ENCODE measurements at regions not wholly inside any gene's neighbourhood (a gene's known extent, or its start where the extent isn't known, plus 50 kb on each side); places are given as distances from the start of the nearest gene placed in this dataset.

DNA sequence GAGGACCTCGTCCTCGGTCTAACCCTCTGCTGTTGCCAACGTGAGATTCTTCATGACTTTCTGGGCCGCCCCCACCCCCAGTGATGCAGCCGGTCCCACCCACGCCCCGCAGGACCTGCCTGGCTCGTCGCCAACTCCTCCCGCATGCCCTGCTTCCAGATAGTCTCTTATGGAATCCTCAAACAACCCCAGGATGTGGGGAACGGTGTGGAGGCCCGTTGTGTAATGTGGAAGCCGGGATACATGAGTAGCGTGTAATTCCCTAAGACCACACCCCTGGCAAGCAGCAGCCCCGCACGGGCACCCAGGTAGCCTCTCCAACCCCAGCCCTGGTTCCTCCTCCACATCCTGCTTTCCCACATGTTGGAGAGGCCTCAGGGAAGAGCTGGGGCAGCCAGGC is 275.9 kb downstream of the C16orf95 start:
- TF ChIP-seq NFATC4 (CRISPR knock-in tag; IDR thresholded peaks at IDR 0.05) (no peak), ZNF263 (CRISPR knock-in tag; IDR thresholded peaks at IDR 0.05; ENCODE audit: low read depth) (no peak), CTCF (IDR thresholded peaks at IDR 0.05) (no peak), ZNF281 (CRISPR knock-in tag; IDR thresholded peaks at IDR 0.05) (no peak), FOXJ3 (CRISPR knock-in tag; IDR thresholded peaks at IDR 0.05; ENCODE audit: borderline replicate concordance) (no peak), FOXP1 (CRISPR knock-in tag; IDR thresholded peaks at IDR 0.05; ENCODE audit: borderline replicate concordance) (no peak), CREB1 (CRISPR knock-in tag; IDR thresholded peaks at IDR 0.05) (no peak), TEAD4 (CRISPR knock-in tag; IDR thresholded peaks at IDR 0.05) (no peak), NR2C2 (CRISPR knock-in tag; IDR thresholded peaks at IDR 0.05) (no peak), ELF4 (CRISPR knock-in tag; IDR thresholded peaks at IDR 0.05; ENCODE audit: low read depth) (no peak), E2F1 (CRISPR knock-in tag; IDR thresholded peaks at IDR 0.05) (no peak), FOXK1 (CRISPR knock-in tag; IDR thresholded peaks at IDR 0.05) (no peak), ZNF138 (CRISPR knock-in tag; conservative IDR thresholded peaks at IDR 0.05) (no peak)
- TF ChIP-seq, protein P1, sequence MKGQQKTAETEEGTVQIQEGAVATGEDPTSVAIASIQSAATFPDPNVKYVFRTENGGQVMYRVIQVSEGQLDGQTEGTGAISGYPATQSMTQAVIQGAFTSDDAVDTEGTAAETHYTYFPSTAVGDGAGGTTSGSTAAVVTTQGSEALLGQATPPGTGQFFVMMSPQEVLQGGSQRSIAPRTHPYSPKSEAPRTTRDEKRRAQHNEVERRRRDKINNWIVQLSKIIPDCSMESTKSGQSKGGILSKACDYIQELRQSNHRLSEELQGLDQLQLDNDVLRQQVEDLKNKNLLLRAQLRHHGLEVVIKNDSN (CRISPR knock-in tag; IDR thresholded peaks at IDR 0.05) = no peak
